ENCODE measurements at regions not wholly inside any gene's neighbourhood (a gene's known extent, or its start where the extent isn't known, plus 50 kb on each side); places are given as distances from the start of the nearest gene placed in this dataset.

DNA sequence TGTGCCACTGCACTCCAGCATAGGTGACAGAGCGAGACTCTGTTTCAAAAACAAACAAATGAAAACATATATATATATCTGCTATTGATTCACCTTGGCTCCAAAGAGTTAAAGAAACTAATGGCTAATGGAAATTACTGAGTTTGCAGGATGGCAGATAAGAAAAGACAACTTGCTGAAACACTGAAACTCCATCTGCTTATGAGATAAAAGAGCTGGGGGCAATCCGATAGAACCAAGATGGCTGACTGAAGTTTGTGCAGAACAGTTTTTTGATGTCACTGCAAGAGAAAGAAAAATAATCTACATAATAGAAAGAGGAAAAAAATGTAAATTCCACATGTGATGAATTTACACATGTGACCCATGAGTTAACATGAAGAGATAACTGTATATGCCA lies 88.2 kb downstream of the LRATD1 start:
- TF ChIP-seq, protein P1, sequence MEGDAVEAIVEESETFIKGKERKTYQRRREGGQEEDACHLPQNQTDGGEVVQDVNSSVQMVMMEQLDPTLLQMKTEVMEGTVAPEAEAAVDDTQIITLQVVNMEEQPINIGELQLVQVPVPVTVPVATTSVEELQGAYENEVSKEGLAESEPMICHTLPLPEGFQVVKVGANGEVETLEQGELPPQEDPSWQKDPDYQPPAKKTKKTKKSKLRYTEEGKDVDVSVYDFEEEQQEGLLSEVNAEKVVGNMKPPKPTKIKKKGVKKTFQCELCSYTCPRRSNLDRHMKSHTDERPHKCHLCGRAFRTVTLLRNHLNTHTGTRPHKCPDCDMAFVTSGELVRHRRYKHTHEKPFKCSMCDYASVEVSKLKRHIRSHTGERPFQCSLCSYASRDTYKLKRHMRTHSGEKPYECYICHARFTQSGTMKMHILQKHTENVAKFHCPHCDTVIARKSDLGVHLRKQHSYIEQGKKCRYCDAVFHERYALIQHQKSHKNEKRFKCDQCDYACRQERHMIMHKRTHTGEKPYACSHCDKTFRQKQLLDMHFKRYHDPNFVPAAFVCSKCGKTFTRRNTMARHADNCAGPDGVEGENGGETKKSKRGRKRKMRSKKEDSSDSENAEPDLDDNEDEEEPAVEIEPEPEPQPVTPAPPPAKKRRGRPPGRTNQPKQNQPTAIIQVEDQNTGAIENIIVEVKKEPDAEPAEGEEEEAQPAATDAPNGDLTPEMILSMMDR (IDR thresholded peaks at IDR 0.05; ENCODE audit: insufficient read depth, low read depth, low read length): no peak
- no peak for TF ChIP-seq EZH2 (IDR thresholded peaks at IDR 0.05; ENCODE audit: insufficient read depth, low read length)
